Gastroesophageal sphincter (tissue), 4 donors: ENCODE measurements at regions not wholly inside any gene's neighbourhood (a gene's known extent, or its start where the extent isn't known, plus 50 kb on each side); places are given as distances from the start of the nearest gene placed in this dataset.

Experiments
- ATAC-seq: fragments of 150-250 bp; one replicate; pipeline ENCODE4 v1.9.1; 2016; ENCODE audit warnings: mild to moderate bottlenecking, moderate library complexity
- H3K27ac ChIP-seq, 4 donors: fragments of 200-600 bp; sonication (generic) in 3 of 4; 1 replicate in 3 of 4; 2 replicates in 1 of 4; pipeline ENCODE4 v1.5.1; 2016 to 2019
- H3K27me3 ChIP-seq: fragments of 200-600 bp; sonication (generic); one replicate; pipeline ENCODE4 v1.5.1; 2019
- H3K36me3 ChIP-seq, 2 donors: fragments of 200-600 bp; sonication (generic); one replicate each; pipeline ENCODE4 v1.5.1; 2019; ENCODE audit warnings: control low read depth in 1 of 2
- H3K4me1 ChIP-seq, 3 donors: fragments of 200-600 bp; sonication (generic); 1 replicate in 2 of 3; 2 replicates in 1 of 3; pipeline ENCODE4 v1.5.1; 2016 to 2019; ENCODE audit warnings: control low read depth in 2 of 3
- H3K4me3 ChIP-seq, 2 donors: fragments of 200-600 bp; sonication (generic); one replicate each; pipeline ENCODE4 v1.5.1; 2019; ENCODE audit warnings: mild to moderate bottlenecking in 1 of 2, moderate library complexity in 1 of 2
- H3K9me3 ChIP-seq, 3 donors: fragments of 200-600 bp; sonication (generic); one replicate each; pipeline ENCODE4 v1.5.1; 2017 to 2019; ENCODE audit warnings: control low read depth in 2 of 3
- EP300 ChIP-seq: sonication (generic); formaldehyde crosslinking; IDR thresholded peaks from one replicate; pipeline ENCODE4 v1.6.1; 2017; ENCODE audit warnings: antibody characterized with exemption, mild to moderate bottlenecking
- POLR2A ChIP-seq, 2 donors: fragments of 450-650 bp; IDR thresholded peaks; one replicate each; pipeline ENCODE4 v1.6.1; 2017; ENCODE audit warnings: antibody characterized with exemption in 2 of 2, mild to moderate bottlenecking in 2 of 2, moderate library complexity in 1 of 2
- POLR2AphosphoS5 ChIP-seq: sonication (generic); formaldehyde crosslinking; IDR thresholded peaks from one replicate; pipeline ENCODE4 v1.6.1; 2017; ENCODE audit warnings: antibody characterized with exemption
- WGBS, 2 donors: methylation state at CpG; one replicate each; pipeline ENCODE4 v1.1.5; 2018; ENCODE audit warnings: low coverage in 1 of 2; 5-methylcytosine and 5-hydroxymethylcytosine counted together
- TF ChIP-seq, protein P1 (sequence below), 4 experiments: fragments of 200-600 bp in 2 of 4; fragments of 450-650 bp in 2 of 4; sonication (generic) in 1 of 4; IDR thresholded peaks; one replicate each; pipeline ENCODE4 v1.5.1; 2017 to 2019; ENCODE audit warnings: antibody characterized with exemption in 4 of 4, mild to moderate bottlenecking in 2 of 4, moderate library complexity in 2 of 4

DNA sequence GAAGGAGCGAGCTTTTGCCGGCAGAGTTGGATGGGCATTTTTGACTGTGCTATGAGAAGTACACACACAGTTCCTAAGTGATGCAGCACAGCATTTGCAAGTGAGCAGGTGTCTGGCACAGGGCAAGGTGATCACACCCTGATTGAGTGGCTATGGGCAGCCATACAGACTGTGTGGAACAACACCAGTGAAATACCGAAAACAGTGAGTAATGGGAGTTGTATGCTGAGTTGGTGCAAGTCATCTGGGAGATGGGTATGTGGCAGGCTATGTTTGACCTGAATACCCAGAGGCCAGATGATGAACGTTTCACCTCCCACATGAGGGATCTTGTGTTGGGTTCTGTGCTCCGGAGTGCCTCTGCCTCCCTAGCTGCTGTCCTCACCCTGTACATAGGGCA, 53.5 kb upstream of the TIPARP start:
- Histone ChIP-seq H3K4me1 (peaks cover 0 to 5% (median 0%) of the 10 kb centered on the region in 3 donors), H3K27me3 (no peaks in the 10 kb centered on the region), H3K9me3 (no peaks in the 10 kb centered on the region), H3K4me3 (no peak overlapping the region), H3K36me3 (no peaks in the 10 kb centered on the region), H3K27ac (no peak overlapping the region)
- no peak for TF ChIP-seq POLR2A (IDR thresholded peaks at IDR 0.05)
- TF ChIP-seq, protein P1, sequence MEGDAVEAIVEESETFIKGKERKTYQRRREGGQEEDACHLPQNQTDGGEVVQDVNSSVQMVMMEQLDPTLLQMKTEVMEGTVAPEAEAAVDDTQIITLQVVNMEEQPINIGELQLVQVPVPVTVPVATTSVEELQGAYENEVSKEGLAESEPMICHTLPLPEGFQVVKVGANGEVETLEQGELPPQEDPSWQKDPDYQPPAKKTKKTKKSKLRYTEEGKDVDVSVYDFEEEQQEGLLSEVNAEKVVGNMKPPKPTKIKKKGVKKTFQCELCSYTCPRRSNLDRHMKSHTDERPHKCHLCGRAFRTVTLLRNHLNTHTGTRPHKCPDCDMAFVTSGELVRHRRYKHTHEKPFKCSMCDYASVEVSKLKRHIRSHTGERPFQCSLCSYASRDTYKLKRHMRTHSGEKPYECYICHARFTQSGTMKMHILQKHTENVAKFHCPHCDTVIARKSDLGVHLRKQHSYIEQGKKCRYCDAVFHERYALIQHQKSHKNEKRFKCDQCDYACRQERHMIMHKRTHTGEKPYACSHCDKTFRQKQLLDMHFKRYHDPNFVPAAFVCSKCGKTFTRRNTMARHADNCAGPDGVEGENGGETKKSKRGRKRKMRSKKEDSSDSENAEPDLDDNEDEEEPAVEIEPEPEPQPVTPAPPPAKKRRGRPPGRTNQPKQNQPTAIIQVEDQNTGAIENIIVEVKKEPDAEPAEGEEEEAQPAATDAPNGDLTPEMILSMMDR (IDR thresholded peaks at IDR 0.05) = no peak
- no peak for TF ChIP-seq POLR2AphosphoS5
- no peak for TF ChIP-seq EP300
- ATAC-seq = no peak
- WGBS, 2 donors = 81 to 100% methylated on average over 2 to 4 of the region's 5 CpGs

DNA sequence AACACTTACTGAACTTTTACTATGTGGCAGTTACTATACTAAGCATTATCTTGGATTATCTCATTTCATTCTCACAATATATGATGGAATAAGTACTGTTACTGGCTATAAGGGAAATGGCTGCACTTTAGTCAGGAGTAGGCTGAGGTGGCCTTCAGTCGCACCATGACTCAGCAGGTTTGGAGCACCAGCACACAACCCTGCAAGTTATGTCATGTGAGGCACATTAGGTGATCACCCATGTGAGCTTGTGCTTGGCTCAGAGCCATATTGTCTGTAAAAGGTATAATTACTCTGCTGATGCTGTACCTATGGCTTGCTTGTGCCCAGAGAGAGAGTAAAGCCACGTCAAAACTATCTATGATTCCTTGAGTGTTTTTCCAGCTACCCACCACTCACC, 54.1 kb upstream of the TIPARP start:
- Histone ChIP-seq H3K27ac (no peak overlapping the region), H3K9me3 (no peaks in the 10 kb centered on the region), H3K4me3 (no peak overlapping the region), H3K4me1 (peaks cover 0 to 7% (median 0%) of the 10 kb centered on the region in 3 donors), H3K36me3 (no peaks in the 10 kb centered on the region), H3K27me3 (no peaks in the 10 kb centered on the region)
- TF ChIP-seq POLR2AphosphoS5 = no peak
- TF ChIP-seq, protein P1 (IDR thresholded peaks at IDR 0.05) = no peak
- no peak for TF ChIP-seq EP300
- no peak for TF ChIP-seq POLR2A (IDR thresholded peaks at IDR 0.05)
- ATAC-seq = no peak
- WGBS, 2 donors = 72 to 100% methylated on average over 2 of the region's 2 CpGs

DNA sequence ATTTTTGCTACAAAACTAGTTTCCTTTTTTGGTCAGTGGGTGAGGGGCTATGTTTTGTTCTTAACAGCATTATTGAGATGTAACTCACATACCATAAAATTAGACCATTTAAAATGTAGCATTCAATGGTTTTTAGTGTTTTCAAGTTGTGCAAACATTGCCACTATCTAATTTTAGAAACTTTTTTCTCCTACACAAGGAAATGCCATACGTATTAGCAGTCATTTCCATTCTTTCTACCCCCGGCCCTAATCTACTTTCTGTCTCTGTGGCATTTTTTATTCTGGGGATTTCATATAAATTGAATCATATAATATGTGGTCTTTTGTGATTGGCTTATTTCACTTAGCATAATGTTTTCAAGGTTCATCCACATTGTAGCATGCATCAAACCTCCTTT, 55.0 kb upstream of the TIPARP start:
- no peaks in the 10 kb centered on the region for H3K36me3 ChIP-seq
- no peaks in the 10 kb centered on the region for H3K27me3 ChIP-seq
- H3K27ac ChIP-seq = no peak overlapping the region
- ATAC-seq = no peak
- TF ChIP-seq EP300 = no peak
- TF ChIP-seq POLR2A (IDR thresholded peaks at IDR 0.05) = no peak
- TF ChIP-seq, protein P1 (IDR thresholded peaks at IDR 0.05) = no peak
- no peak for TF ChIP-seq POLR2AphosphoS5
- 48 to 66% methylated on average over 2 of the region's 2 CpGs for WGBS, 2 donors
- H3K4me1 ChIP-seq = peaks cover 0 to 7% (median 0%) of the 10 kb centered on the region in 3 donors
- H3K9me3 ChIP-seq = no peaks in the 10 kb centered on the region
- H3K4me3 ChIP-seq = no peak overlapping the region

DNA sequence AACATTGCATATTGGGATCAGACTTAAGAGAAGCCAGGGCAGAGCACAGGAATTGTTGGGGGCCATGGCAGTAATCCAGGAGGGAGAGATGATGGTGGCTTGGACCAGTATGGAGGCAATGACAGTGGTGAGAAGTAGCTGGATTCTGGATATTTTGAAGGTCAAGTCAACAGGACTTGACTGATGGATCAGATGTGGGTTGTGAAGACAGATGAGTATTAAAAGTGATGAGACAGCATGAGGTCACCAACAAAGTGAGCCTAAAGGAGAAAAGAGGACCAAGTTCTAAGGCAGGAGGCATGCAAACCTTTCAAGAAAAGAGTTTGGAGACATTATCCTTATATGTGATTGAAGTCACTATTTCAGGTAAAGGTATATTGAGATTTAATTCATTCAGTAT, 56.6 kb upstream of the TIPARP start:
- Histone ChIP-seq H3K27ac (no peak overlapping the region), H3K36me3 (no peaks in the 10 kb centered on the region), H3K4me3 (no peak overlapping the region), H3K27me3 (no peaks in the 10 kb centered on the region), H3K9me3 (no peaks in the 10 kb centered on the region), H3K4me1 (peaks cover 0 to 7% (median 0%) of the 10 kb centered on the region in 3 donors)
- peak; percentile 17 for ATAC-seq
- TF ChIP-seq, protein P1 (IDR thresholded peaks at IDR 0.05) = no peak
- TF ChIP-seq EP300 (no peak), POLR2A (IDR thresholded peaks at IDR 0.05) (no peak)

DNA sequence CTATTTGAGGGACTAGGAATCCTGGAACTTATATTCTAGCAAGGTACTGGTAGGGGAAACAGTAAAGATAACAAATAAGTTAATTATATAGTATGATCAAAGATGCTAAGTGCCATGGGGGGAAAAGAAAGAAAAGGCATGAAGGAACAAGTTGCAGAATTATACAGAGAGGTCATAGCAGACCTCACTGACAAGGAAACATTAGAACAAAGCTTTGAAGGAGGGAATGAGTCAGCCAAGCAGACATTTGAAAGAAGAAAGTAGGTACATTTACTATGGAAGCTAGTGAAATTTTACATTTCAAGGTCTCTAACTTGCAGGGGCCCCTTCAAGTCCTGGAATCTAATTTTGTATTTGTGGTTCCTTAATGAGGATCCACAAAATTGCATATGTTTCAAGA, 57.2 kb upstream of the TIPARP start:
- Histone ChIP-seq H3K4me1 (peaks cover 0 to 7% (median 0%) of the 10 kb centered on the region in 3 donors), H3K9me3 (no peaks in the 10 kb centered on the region), H3K4me3 (no peak overlapping the region), H3K27me3 (no peaks in the 10 kb centered on the region), H3K36me3 (no peaks in the 10 kb centered on the region), H3K27ac (no peak overlapping the region)
- TF ChIP-seq, protein P1 (IDR thresholded peaks at IDR 0.05) = no peak
- TF ChIP-seq POLR2A (IDR thresholded peaks at IDR 0.05) = no peak
- TF ChIP-seq EP300 = no peak
- TF ChIP-seq POLR2AphosphoS5 = no peak
- no peak for ATAC-seq
